Mesenchymal stem cell (in vitro differentiated cells and primary cell): ENCODE measurements at regions not wholly inside any gene's neighbourhood (a gene's known extent, or its start where the extent isn't known, plus 50 kb on each side); places are given as distances from the start of the nearest gene placed in this dataset.

Experiments
- DNase-seq: peaks from one replicate; pipeline ENCODE4 v3.0.0-alpha.2; 2013
- H2AFZ ChIP-seq: one replicate; pipeline ENCODE4 v1.6.1; 2013; ENCODE audit warnings: low read depth, mild to moderate bottlenecking, control low read depth, inconsistent platforms, low read length, moderate library complexity
- H2AK5ac ChIP-seq: 2 replicates; pipeline ENCODE4 v1.6.1; 2013; ENCODE audit warnings: low read length, moderate library complexity, mild to moderate bottlenecking, inconsistent platforms; ENCODE audit not compliant: severe bottlenecking
- H2BK120ac ChIP-seq: one replicate; pipeline ENCODE4 v1.6.1; 2013; ENCODE audit warnings: low read depth, mild to moderate bottlenecking, inconsistent platforms, low read length, moderate library complexity
- H2BK12ac ChIP-seq, 2 experiments: one replicate each; pipeline ENCODE4 v1.6.1; 2013; ENCODE audit warnings: inconsistent platforms in 2 of 2, low read length in 2 of 2, mild to moderate bottlenecking in 2 of 2, moderate library complexity in 2 of 2, control low read depth in 1 of 2
- H2BK15ac ChIP-seq: one replicate; pipeline ENCODE4 v1.6.1; 2013; ENCODE audit warnings: mild to moderate bottlenecking, low read depth, inconsistent platforms; ENCODE audit not compliant: poor library complexity, severe bottlenecking
- H2BK5ac ChIP-seq: 2 replicates; pipeline ENCODE4 v1.6.1; 2013; ENCODE audit warnings: low read depth, mild to moderate bottlenecking, low read length, control low read depth, inconsistent platforms; ENCODE audit not compliant: poor library complexity, severe bottlenecking
- H3K14ac ChIP-seq, 2 experiments: one replicate each; pipeline ENCODE4 v1.6.1; 2013; ENCODE audit warnings: inconsistent platforms in 2 of 2, low read length in 2 of 2, control low read depth in 1 of 2, mild to moderate bottlenecking in 1 of 2, moderate library complexity in 1 of 2
- H3K18ac ChIP-seq, 2 experiments: one replicate each; pipeline ENCODE4 v1.6.1; 2013; ENCODE audit warnings: inconsistent platforms in 2 of 2, low read length in 2 of 2, control low read depth in 1 of 2, low read depth in 1 of 2, mild to moderate bottlenecking in 1 of 2
- H3K23ac ChIP-seq, 2 experiments: one replicate each; pipeline ENCODE4 v1.6.1; 2013; ENCODE audit warnings: inconsistent platforms in 2 of 2, low read length in 2 of 2, mild to moderate bottlenecking in 2 of 2, moderate library complexity in 2 of 2, control low read depth in 1 of 2
- H3K27ac ChIP-seq: 2 replicates; pipeline ENCODE4 v1.5.1; 2013; ENCODE audit warnings: mild to moderate bottlenecking, moderate library complexity, low read length, control low read depth, inconsistent platforms; ENCODE audit not compliant: poor library complexity, severe bottlenecking
- H3K27me3 ChIP-seq, 2 experiments: 2 replicates each; pipeline versions ENCODE4 v1.6.1 to v1.7.0; 2013; ENCODE audit warnings: low read length in 2 of 2, mild to moderate bottlenecking in 2 of 2, moderate library complexity in 2 of 2, control low read depth in 1 of 2, inconsistent platforms in 1 of 2; ENCODE audit not compliant: control insufficient read depth in 1 of 2, insufficient read depth in 1 of 2
- H3K36me3 ChIP-seq, 2 experiments: 2 replicates each; pipeline versions ENCODE4 v1.6.1 to v1.7.0; 2013; ENCODE audit warnings: low read length in 2 of 2, control low read depth in 1 of 2, inconsistent platforms in 1 of 2, low read depth in 1 of 2, mild to moderate bottlenecking in 1 of 2; ENCODE audit not compliant: insufficient read depth in 2 of 2, control insufficient read depth in 1 of 2
- H3K4ac ChIP-seq, 2 experiments: one replicate each; pipeline ENCODE4 v1.6.1; 2013; ENCODE audit warnings: inconsistent platforms in 2 of 2, low read length in 2 of 2, mild to moderate bottlenecking in 2 of 2, moderate library complexity in 2 of 2, control low read depth in 1 of 2, low read depth in 1 of 2
- H3K4me1 ChIP-seq: 2 replicates; pipeline ENCODE4 v1.6.1; 2013; ENCODE audit warnings: low read depth, low read length, control low read depth; ENCODE audit not compliant: control insufficient read depth, insufficient read depth
- H3K4me2 ChIP-seq: 2 replicates; pipeline ENCODE4 v1.6.1; 2013; ENCODE audit warnings: low read length, mild to moderate bottlenecking, inconsistent platforms; ENCODE audit not compliant: poor library complexity, severe bottlenecking
- H3K4me3 ChIP-seq, 2 experiments: 2 replicates each; pipeline versions ENCODE4 v1.5.1 to v1.7.0; 2013; ENCODE audit warnings: low read length in 2 of 2, mild to moderate bottlenecking in 2 of 2, control low read depth in 1 of 2, low read depth in 1 of 2; ENCODE audit not compliant: insufficient read depth in 1 of 2
- H3K79me1 ChIP-seq: replicated peaks from 2 replicates; pipeline ENCODE4 v1.6.1; 2013; ENCODE audit warnings: mild to moderate bottlenecking, control low read depth, low read length, inconsistent platforms; ENCODE audit not compliant: poor library complexity, severe bottlenecking
- H3K9ac ChIP-seq: 2 replicates; pipeline ENCODE4 v1.7.0; 2013; ENCODE audit warnings: mild to moderate bottlenecking, low read length, moderate library complexity
- H3K9me3 ChIP-seq: 2 replicates; pipeline ENCODE4 v1.7.0; 2013; ENCODE audit warnings: mild to moderate bottlenecking, low read length; ENCODE audit not compliant: control insufficient read depth
- H4K8ac ChIP-seq: one replicate; pipeline ENCODE4 v1.6.1; 2013; ENCODE audit warnings: inconsistent platforms, mild to moderate bottlenecking, low read length, moderate library complexity
- H4K91ac ChIP-seq: one replicate; pipeline ENCODE4 v1.6.1; 2013; ENCODE audit warnings: mild to moderate bottlenecking, low read length, inconsistent platforms
- WGBS: methylation state at CpG from one replicate; pipeline ENCODE4 v1.1.7; 2013; ENCODE audit warnings: mixed read lengths; 5-methylcytosine and 5-hydroxymethylcytosine counted together

DNA sequence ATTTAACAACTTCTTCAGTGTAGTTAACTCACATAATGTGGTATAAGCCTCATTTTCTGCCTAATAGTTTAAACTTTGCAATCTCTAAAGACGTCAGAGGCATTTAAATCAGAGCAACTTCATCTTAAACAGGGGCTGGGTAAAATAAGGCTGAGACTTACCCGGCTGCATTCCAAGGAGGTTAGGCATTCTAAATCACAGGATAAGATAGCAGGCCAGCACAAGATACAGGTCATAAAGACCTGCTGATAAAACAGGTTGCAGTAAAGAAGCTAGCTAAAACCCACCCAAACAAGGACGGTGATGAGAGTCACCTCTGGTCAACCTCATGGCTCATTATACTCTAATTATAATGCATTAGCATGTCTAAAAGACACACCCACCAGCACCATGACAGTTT, 115.6 kb upstream of the PKP2 start:
- no peaks in the 10 kb centered on the region for H3K4me1 ChIP-seq
- no peak overlapping the region for H3K4ac ChIP-seq
- H2BK12ac ChIP-seq = no peak overlapping the region
- peaks cover 15% of the 10 kb centered on the region for H3K9me3 ChIP-seq
- H3K18ac ChIP-seq = no peak overlapping the region
- no peak overlapping the region for H4K8ac ChIP-seq
- H3K23ac ChIP-seq = no peak overlapping the region
- WGBS = 55% methylated on average over 3 of the region's 3 CpGs
- no peaks in the 10 kb centered on the region for H3K79me1 ChIP-seq
- no peak overlapping the region for H2AFZ ChIP-seq
- no peaks in the 10 kb centered on the region for H3K27me3 ChIP-seq
- DNase-seq = no peak
- H2BK120ac ChIP-seq = no peak overlapping the region
- H3K27ac ChIP-seq = no peak overlapping the region
- H2BK5ac ChIP-seq = no peak overlapping the region
- no peak overlapping the region for H3K14ac ChIP-seq
- H2BK15ac ChIP-seq = no peak overlapping the region
- H4K91ac ChIP-seq = no peak overlapping the region
- no peak overlapping the region for H3K4me3 ChIP-seq
- no peak overlapping the region for H2AK5ac ChIP-seq
- no peak overlapping the region for H3K9ac ChIP-seq
- no peak overlapping the region for H3K4me2 ChIP-seq
- no peaks in the 10 kb centered on the region for H3K36me3 ChIP-seq

DNA sequence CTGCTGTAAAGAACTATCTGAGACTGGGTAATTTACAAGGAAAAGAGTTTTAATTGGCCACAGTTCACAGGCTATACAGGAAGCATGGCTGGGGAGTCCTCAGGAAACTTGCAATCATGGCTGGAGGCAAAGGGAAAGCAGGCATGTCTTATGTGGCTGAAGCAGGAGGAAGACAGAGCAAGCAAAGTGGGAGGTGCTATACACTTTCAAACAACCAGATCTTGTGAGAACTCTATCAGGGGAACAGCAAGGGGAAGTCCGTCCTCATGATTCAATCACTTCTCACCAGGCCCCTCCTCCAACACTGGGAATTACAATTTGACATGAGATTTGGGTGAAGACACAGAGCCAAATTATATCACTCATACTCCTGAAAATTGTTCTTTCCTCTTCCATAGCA, 109.5 kb upstream of the PKP2 start:
- H3K4ac ChIP-seq = no peak overlapping the region
- no peak overlapping the region for H2BK15ac ChIP-seq
- H2AFZ ChIP-seq = no peak overlapping the region
- H3K14ac ChIP-seq = no peak overlapping the region
- peaks cover 16% of the 10 kb centered on the region for H3K9me3 ChIP-seq
- H2BK5ac ChIP-seq = no peak overlapping the region
- H2AK5ac ChIP-seq = no peak overlapping the region
- no peaks in the 10 kb centered on the region for H3K79me1 ChIP-seq
- no peaks in the 10 kb centered on the region for H3K4me1 ChIP-seq
- no peak overlapping the region for H3K9ac ChIP-seq
- no peak overlapping the region for H4K8ac ChIP-seq
- DNase-seq = no peak
- no peak overlapping the region for H3K18ac ChIP-seq
- H3K4me2 ChIP-seq = no peak overlapping the region
- no peaks in the 10 kb centered on the region for H3K27me3 ChIP-seq
- no peak overlapping the region for H2BK12ac ChIP-seq
- no peak overlapping the region for H2BK120ac ChIP-seq
- 90% methylated on average over 1 of the region's 1 CpG for WGBS
- no peak overlapping the region for H3K4me3 ChIP-seq
- H3K27ac ChIP-seq = no peak overlapping the region
- no peaks in the 10 kb centered on the region for H3K36me3 ChIP-seq
- H4K91ac ChIP-seq = no peak overlapping the region
- H3K23ac ChIP-seq = no peak overlapping the region

DNA sequence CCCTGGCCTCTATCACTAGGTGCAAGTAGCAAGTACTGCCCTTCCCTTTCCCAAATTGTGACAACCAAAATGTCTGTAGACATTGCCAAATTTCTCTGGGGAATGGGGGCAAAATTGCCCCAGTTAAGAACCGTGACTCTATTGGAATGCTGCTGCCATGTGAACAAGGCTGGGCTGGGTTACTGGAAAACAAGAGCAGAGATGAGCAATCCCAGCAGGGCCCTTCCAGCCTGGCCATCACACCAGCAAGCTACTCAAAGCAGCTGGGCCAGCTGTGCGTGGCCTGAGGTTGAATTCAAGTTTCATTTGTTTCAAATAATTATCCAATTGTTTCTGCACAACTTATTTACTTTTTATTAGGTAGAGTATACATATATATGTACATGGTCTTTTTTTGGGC, 103.4 kb upstream of the PKP2 start:
- Histone ChIP-seq H3K9me3 (peaks cover 4% of the 10 kb centered on the region), H3K9ac (no peak overlapping the region), H3K18ac (no peak overlapping the region), H4K91ac (no peak overlapping the region), H2BK12ac (no peak overlapping the region), H3K36me3 (no peaks in the 10 kb centered on the region), H2AK5ac (no peak overlapping the region), H2BK5ac (no peak overlapping the region), H3K79me1 (no peaks in the 10 kb centered on the region), H3K23ac (no peak overlapping the region), H2BK15ac (no peak overlapping the region), H3K4me1 (no peaks in the 10 kb centered on the region), H3K4ac (no peak overlapping the region), H3K4me3 (no peak overlapping the region), H3K27me3 (no peaks in the 10 kb centered on the region), H4K8ac (no peak overlapping the region), H3K27ac (no peak overlapping the region), H3K14ac (no peak overlapping the region), H2AFZ (no peak overlapping the region), H3K4me2 (no peak overlapping the region), H2BK120ac (no peak overlapping the region)
- 55% methylated on average over 1 of the region's 2 CpGs for WGBS
- DNase-seq = no peak

DNA sequence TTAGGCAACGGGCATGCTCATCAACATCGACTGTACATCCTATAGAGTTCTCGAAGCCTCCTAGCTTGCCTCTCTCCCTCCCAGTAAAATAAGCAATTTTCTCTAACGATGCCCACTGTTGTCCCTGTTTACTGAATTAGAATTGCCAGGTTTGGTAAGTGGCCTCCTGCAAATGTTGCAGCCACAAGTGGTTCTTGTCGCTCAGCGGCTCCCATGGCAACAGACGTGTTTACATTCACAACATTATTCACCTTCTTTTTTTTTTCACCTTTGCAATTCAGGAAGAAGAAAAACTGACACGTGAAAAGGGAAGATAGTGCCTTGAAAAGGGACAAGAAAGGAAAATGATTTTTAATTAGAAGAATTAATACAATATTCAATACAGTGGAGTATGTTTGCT, 100.9 kb upstream of the PKP2 start:
- H2AK5ac ChIP-seq = no peak overlapping the region
- no peaks in the 10 kb centered on the region for H3K27me3 ChIP-seq
- no peak for DNase-seq
- H3K4me2 ChIP-seq = no peak overlapping the region
- H2BK5ac ChIP-seq = no peak overlapping the region
- H2BK15ac ChIP-seq = no peak overlapping the region
- H3K4me1 ChIP-seq = no peaks in the 10 kb centered on the region
- no peak overlapping the region for H3K4ac ChIP-seq
- WGBS = 76% methylated on average over 4 of the region's 8 CpGs
- H3K9ac ChIP-seq = no peak overlapping the region
- no peaks in the 10 kb centered on the region for H3K9me3 ChIP-seq
- H2BK12ac ChIP-seq = no peak overlapping the region
- H4K91ac ChIP-seq = no peak overlapping the region
- H3K23ac ChIP-seq = no peak overlapping the region
- no peaks in the 10 kb centered on the region for H3K79me1 ChIP-seq
- no peak overlapping the region for H4K8ac ChIP-seq
- H2AFZ ChIP-seq = no peak overlapping the region
- H3K4me3 ChIP-seq = no peak overlapping the region
- H3K18ac ChIP-seq = no peak overlapping the region
- no peak overlapping the region for H3K14ac ChIP-seq
- H2BK120ac ChIP-seq = no peak overlapping the region
- H3K36me3 ChIP-seq = no peaks in the 10 kb centered on the region
- H3K27ac ChIP-seq = no peak overlapping the region
